ENCODE measurements at regions not wholly inside any gene's neighbourhood (a gene's known extent, or its start where the extent isn't known, plus 50 kb on each side); places are given as distances from the start of the nearest gene placed in this dataset.
"Not testable (repeated sequence)": the region's sequence is repeated elsewhere in the genome, so short reads cannot be mapped to it uniquely, and the experiment has no call there.

DNA sequence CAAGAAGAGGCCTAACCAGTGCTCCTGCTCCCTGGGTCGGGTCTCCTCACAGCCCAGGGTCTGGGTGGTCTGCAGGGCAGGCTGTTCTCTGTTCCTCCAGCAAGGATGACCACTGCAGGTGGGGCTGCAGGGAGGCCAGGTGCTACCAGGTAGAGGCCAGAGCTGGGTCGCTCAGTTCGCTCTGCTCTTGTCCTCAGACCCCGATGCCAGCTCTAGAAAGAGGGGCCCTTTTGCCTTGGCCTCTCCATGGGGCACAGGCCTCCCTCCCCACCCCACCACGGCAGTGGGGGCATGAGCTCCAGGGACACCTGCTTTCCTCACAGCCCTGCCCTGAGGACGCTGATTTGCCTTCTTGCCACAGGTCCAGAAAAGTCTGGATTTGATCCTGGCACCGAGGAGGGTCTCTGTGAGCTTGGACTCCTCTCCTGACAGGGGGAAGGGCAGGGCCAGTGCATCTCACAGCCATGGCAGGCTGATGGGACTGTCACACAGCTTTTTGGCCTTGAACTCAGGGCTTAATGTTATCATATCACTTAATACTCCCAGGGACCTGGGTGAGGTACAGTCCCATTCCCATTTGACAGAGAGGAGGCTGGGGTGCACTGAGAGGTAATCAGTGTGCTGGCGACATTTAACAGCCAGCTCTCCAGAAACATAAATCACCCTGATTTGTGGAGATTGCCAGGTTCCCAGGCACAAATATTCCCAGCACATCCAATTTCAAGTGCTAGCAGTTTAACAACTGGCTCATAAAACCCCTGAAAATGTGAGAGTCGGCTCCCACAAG lies 273.0 kb upstream of the SFSWAP start:
- Histone ChIP-seq H3K4me1 (no peaks in the 10 kb centered on the region), H3K27me3 (peaks cover 0 to 31% of the 10 kb centered on the region in 2 donors), H3K27ac (no peak overlapping the region), H3K36me3 (no peaks in the 10 kb centered on the region), H3K4me3 (no peak overlapping the region), H3K9me3 (no peaks in the 10 kb centered on the region)
- TF ChIP-seq, protein P1, sequence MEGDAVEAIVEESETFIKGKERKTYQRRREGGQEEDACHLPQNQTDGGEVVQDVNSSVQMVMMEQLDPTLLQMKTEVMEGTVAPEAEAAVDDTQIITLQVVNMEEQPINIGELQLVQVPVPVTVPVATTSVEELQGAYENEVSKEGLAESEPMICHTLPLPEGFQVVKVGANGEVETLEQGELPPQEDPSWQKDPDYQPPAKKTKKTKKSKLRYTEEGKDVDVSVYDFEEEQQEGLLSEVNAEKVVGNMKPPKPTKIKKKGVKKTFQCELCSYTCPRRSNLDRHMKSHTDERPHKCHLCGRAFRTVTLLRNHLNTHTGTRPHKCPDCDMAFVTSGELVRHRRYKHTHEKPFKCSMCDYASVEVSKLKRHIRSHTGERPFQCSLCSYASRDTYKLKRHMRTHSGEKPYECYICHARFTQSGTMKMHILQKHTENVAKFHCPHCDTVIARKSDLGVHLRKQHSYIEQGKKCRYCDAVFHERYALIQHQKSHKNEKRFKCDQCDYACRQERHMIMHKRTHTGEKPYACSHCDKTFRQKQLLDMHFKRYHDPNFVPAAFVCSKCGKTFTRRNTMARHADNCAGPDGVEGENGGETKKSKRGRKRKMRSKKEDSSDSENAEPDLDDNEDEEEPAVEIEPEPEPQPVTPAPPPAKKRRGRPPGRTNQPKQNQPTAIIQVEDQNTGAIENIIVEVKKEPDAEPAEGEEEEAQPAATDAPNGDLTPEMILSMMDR (IDR thresholded peaks at IDR 0.05): no peak
- DNase-seq (peak in 1 of 4 donors; percentile 57), ATAC-seq (no peak)
- intact Hi-C loops (cut with DNase I): no loop called here

DNA sequence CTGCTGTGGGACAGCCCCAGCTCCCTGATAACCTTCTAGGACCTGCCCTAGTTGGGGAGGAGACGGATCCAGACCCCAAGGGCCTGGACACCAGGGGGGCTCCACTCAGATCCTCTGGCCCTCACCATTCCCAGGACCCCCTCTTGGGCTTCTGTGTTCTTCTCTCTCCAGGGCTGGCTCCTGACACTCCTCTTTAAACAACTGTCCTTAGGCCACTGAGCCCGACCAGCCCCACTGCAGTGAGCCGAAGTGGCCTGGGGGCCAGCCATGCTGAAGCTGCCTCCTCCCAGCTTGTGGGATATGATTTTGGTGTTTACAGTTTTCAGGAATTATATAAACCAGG lies 272.4 kb upstream of the SFSWAP start:
- H3K36me3 ChIP-seq; ATAC-seq; H3K27ac ChIP-seq; DNase-seq; H3K4me3 ChIP-seq; H3K4me1 ChIP-seq; intact Hi-C loops (cut with DNase I); H3K9me3 ChIP-seq: not testable (repeated sequence)
- peaks cover 0 to 31% of the 10 kb centered on the region in 2 donors for H3K27me3 ChIP-seq

DNA sequence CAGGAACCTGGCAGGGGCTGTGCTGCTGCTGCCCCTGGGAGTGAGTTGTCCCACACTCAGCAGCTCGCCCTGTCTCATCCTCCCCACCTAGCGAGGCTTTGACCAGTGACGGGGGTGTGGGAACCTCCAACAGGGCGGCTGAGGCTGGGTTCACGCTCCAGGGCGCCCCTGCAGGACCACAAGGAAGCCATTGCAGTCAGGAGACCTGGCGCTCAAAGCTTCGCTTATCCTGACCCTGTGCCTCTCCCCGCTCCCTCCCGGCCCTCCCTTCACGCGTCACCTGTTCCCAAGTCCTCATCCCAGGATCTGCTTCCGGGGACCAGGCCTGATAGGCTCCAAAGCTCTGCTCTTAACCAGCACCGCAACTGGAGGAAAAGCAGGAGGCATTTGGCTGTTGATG lies 272.0 kb upstream of the SFSWAP start:
- Histone ChIP-seq H3K36me3 (no peaks in the 10 kb centered on the region), H3K4me1 (no peaks in the 10 kb centered on the region), H3K27ac (no peak overlapping the region), H3K9me3 (no peaks in the 10 kb centered on the region), H3K4me3 (no peak overlapping the region), H3K27me3 (peaks cover 0 to 31% of the 10 kb centered on the region in 2 donors)
- intact Hi-C loops (cut with DNase I): no loop called here
- TF ChIP-seq, protein P1 (IDR thresholded peaks at IDR 0.05): no peak
- ATAC-seq (no peak), DNase-seq (peak in 1 of 4 donors; percentile 79)

DNA sequence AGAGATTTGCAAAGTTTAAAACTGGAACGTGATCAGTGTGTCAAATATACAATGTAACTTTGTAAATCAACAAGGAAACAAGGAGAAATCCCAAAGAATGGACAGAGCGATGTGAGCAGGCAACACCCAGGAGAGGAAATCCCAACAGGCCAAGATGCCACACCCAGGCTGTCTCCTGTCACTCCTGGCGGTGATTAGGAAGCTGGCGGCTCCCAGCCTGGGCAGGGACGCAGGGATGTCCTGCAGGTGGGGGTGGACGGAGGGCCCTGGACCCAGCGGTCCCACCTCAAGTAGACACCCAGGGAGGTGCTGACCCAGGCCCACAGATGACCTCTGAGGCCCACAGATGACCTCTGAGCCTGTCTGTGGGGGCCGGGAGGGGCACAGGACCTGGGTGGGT lies 271.1 kb upstream of the SFSWAP start:
- H3K9me3 ChIP-seq; H3K4me3 ChIP-seq; ATAC-seq; intact Hi-C loops (cut with DNase I); DNase-seq; H3K4me1 ChIP-seq; H3K27ac ChIP-seq; H3K36me3 ChIP-seq: not testable (repeated sequence)
- peaks cover 0 to 24% of the 10 kb centered on the region in 2 donors for H3K27me3 ChIP-seq

DNA sequence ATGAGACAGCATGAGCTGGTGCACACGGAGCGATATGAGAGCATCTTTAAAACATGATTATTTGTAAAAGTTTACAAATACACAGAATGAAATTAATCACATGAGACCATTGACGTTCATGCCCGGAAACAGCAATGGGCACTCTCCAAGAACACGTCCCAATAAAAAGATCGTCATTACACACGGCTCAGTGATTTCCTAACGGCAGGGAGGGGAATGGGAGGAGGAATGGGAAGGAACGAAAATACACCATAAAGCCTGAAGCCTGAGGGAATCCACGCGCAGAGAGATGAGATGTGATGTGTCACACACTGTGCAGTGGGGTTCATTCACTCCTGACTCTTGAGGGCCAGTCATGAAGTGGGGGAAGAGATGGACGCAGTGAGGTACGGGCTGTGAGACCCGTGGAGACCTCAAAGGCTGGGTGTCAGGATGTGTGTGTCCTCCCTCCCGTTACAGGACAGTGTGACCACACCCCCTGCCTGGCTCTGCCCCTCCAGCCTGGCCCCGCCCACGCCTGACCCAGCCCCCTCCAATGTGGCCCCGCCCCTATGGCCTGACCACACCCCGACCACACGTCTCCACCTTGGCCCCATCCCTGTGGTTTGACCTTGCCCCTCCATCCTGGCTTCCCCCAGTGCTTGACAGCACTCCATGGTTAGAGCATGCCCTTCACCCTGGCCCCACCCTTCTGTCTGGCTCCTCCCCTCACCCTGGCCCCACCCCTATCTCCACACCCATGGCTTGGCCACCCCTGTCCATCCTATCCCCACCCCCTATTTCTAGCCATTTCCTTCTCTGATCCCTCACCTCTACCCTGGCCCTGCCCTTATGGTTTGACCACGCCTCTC lies 270.5 kb upstream of the SFSWAP start:
- peaks cover 0 to 19% of the 10 kb centered on the region in 2 donors for H3K27me3 ChIP-seq
- H3K4me1 ChIP-seq; ATAC-seq; H3K9me3 ChIP-seq; DNase-seq; H3K27ac ChIP-seq; intact Hi-C loops (cut with DNase I); H3K4me3 ChIP-seq; H3K36me3 ChIP-seq: not testable (repeated sequence)

DNA sequence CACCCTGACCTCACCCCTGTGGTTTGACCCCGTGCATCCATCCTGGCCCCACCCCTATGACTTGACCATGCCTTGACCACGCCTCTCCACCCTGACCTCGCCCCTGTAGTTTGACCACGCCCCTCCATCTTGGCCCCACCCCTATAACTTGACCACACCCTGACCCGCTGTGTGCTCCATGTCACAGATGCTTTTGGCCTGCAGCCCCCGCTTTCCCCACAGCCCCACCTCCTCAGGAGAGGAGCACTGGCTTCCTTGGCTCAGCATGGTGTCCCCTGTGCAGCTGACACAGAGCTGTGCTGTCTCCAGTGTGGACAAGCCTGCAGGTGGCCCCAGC lies 269.9 kb upstream of the SFSWAP start:
- H3K9me3 ChIP-seq: no peaks in the 10 kb centered on the region
- H3K36me3 ChIP-seq: no peaks in the 10 kb centered on the region
- peaks cover 0 to 19% of the 10 kb centered on the region in 2 donors for H3K27me3 ChIP-seq
- ATAC-seq (no peak), DNase-seq (no peak)
- TF ChIP-seq, protein P1 (IDR thresholded peaks at IDR 0.05): no peak
- H3K27ac ChIP-seq: no peak overlapping the region
- intact Hi-C loops (cut with DNase I): no loop called here
- H3K4me1 ChIP-seq: no peaks in the 10 kb centered on the region
- H3K4me3 ChIP-seq: no peak overlapping the region

All from left lung (tissue), 4 donors.